Cardiac muscle cell (in vitro differentiated cells and primary cell): ENCODE measurements at regions not wholly inside any gene's neighbourhood (a gene's known extent, or its start where the extent isn't known, plus 50 kb on each side); places are given as distances from the start of the nearest gene placed in this dataset.

Source experiments
- DNase-seq, 2 donors: peaks; one replicate each; pipeline versions ENCODE4 v3.0.0 to v3.0.0-alpha.2; 2010 to 2017; ENCODE audit warnings: low read depth in 1 of 2, low spot score in 1 of 2
- H3K27ac ChIP-seq: fragments of 200-600 bp; sonication (generic); 2 replicates; pipeline ENCODE4 v1.5.1; 2016
- H3K27me3 ChIP-seq: fragments of 200-600 bp; sonication (generic); 2 replicates; pipeline ENCODE4 v1.6.0; 2016; ENCODE audit warnings: control low read depth
- H3K36me3 ChIP-seq: fragments of 200-600 bp; sonication (generic); 2 replicates; pipeline ENCODE4 v1.5.1; 2016; ENCODE audit warnings: control low read depth
- H3K4me1 ChIP-seq: fragments of 200-600 bp; sonication (generic); 2 replicates; pipeline ENCODE4 v1.8.1; 2017; ENCODE audit warnings: low read depth, mild to moderate bottlenecking, mixed run types
- H3K4me3 ChIP-seq: fragments of 200-600 bp; sonication (generic); 2 replicates; pipeline ENCODE4 v1.5.1; 2016; ENCODE audit warnings: mild to moderate bottlenecking
- H3K9me3 ChIP-seq: fragments of 200-600 bp; sonication (generic); 2 replicates; pipeline ENCODE4 v1.5.1; 2017; ENCODE audit warnings: low read depth, mild to moderate bottlenecking, control low read depth
- TF ChIP-seq, protein P1 (sequence below): IDR thresholded peaks from 2 replicates; pipeline ENCODE4 v1.5.1; 2012; ENCODE audit warnings: low read depth, mild to moderate bottlenecking, low read length

DNA sequence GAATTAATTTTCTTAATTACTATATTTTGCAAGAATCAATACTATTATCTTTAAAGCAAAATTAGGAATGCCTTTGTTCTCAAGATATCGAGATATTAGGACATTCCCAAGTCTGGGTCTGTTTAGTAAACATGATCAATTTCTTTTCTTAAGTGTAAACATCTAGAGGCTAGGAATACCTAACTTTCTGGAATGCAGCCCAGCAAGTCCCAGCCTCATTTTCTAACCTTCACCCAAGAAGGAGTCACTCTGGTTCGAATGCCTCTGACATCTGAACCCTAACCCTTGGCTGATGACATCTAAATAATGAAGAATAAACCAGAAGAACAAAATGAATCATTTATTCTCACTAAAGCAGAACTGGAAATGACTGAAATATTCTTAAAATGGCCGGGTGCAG lies 297.5 kb upstream of the IRX3 start:
- H3K4me1 ChIP-seq: peaks cover 8% of the 10 kb centered on the region
- H3K27me3 ChIP-seq: no peaks in the 10 kb centered on the region
- H3K9me3 ChIP-seq: no peaks in the 10 kb centered on the region
- H3K36me3 ChIP-seq: no peaks in the 10 kb centered on the region
- DNase-seq: no peak
- H3K27ac ChIP-seq: no peak overlapping the region
- TF ChIP-seq, protein P1, sequence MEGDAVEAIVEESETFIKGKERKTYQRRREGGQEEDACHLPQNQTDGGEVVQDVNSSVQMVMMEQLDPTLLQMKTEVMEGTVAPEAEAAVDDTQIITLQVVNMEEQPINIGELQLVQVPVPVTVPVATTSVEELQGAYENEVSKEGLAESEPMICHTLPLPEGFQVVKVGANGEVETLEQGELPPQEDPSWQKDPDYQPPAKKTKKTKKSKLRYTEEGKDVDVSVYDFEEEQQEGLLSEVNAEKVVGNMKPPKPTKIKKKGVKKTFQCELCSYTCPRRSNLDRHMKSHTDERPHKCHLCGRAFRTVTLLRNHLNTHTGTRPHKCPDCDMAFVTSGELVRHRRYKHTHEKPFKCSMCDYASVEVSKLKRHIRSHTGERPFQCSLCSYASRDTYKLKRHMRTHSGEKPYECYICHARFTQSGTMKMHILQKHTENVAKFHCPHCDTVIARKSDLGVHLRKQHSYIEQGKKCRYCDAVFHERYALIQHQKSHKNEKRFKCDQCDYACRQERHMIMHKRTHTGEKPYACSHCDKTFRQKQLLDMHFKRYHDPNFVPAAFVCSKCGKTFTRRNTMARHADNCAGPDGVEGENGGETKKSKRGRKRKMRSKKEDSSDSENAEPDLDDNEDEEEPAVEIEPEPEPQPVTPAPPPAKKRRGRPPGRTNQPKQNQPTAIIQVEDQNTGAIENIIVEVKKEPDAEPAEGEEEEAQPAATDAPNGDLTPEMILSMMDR: no peak
- no peak overlapping the region for H3K4me3 ChIP-seq

DNA sequence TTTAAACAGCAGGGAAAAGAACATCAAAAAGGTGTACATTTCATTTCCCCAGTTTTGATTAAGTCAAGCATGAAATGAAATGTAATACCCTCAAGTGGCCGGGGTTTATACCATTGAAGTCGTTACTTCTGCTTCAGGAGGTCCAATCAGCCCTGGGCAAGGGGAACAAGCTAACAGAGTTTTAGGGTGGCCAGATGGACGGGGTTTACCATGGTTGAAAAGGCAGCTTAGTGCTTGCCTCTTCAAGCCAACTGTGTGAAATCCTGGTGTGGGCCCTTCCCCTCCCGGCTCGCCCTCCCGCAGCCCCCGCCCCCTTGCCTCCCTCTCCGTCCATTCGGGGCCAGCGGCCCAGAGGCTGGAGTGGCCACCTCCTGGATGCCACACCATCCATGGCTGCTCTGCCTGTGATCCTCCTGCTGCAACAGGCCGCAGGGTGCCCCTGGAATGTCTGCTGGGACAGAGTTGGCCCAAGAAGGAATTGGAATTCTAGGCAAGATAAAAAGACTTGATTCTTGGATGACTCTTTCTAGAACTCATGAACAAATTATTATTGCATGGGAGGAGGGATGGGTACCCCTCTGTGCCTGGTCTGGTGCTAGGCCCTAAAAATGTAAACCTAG lies 296.2 kb upstream of the IRX3 start:
- Histone ChIP-seq H3K36me3 (no peaks in the 10 kb centered on the region), H3K9me3 (no peaks in the 10 kb centered on the region), H3K27me3 (no peaks in the 10 kb centered on the region), H3K4me1 (peaks cover 11% of the 10 kb centered on the region), H3K27ac (no peak overlapping the region), H3K4me3 (no peak overlapping the region)
- no peak for DNase-seq
- TF ChIP-seq, protein P1: no peak

DNA sequence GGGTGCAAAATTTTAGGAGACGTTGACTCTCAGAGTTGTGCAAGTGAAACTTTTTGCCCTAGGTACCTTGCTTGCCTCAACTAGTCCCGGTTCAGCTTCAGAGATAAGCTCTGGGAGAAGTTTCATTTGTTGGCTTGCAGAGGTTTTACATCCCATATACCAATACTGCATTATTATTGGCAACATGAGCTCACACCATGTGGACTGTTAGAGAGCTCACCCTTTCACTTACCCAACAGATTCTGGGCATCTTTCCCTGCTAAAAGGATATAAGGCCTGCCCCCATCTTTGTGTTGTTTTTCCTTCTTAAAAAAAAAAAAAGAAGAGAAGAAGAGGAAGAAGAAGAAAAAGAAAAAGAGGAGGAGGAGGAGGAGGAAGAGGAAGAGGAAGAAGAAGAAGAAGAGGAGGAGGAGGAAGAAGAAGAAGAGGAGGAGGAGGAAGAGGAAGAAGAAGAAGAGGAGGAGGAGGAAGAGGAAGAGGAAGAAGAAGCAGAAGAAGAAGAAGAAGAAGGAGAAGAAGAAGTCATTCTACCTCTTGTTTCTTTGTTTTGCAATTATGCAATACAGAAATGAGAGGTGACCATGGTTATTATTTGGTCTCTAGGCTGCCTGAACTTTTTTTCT lies 292.6 kb upstream of the IRX3 start:
- Histone ChIP-seq H3K27ac (no peak overlapping the region), H3K4me1 (peaks cover 18% of the 10 kb centered on the region), H3K9me3 (no peaks in the 10 kb centered on the region), H3K4me3 (no peak overlapping the region), H3K36me3 (no peaks in the 10 kb centered on the region), H3K27me3 (no peaks in the 10 kb centered on the region)
- DNase-seq: no peak
- TF ChIP-seq, protein P1: no peak

DNA sequence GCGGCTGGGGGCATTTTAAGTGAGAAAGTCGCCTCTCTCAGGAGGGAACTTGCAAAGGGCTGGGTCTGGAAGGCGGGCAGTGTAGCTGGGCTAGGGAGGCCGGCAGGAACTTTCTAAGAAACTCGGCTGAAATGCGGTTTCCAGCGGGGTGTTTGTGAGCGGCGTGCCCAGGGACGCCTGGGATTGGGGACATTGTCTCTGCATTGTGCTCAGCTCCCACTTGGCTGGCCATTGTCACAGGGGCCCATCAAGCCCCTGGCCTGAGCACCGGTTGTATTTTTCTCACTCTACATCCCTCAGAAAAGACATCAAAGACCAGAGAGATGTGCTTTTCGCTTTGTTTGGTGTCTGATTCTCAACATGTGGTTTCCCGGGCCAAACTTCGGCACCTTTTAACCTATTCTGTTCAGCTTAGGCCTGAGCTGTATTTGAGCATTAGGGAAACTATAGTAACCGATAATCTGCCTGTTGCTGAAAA lies 291.1 kb upstream of the IRX3 start:
- Histone ChIP-seq H3K4me3 (no peak overlapping the region), H3K27me3 (no peaks in the 10 kb centered on the region), H3K27ac (no peak overlapping the region), H3K4me1 (peaks cover 18% of the 10 kb centered on the region), H3K36me3 (no peaks in the 10 kb centered on the region), H3K9me3 (no peaks in the 10 kb centered on the region)
- DNase-seq: no peak
- TF ChIP-seq, protein P1: no peak

DNA sequence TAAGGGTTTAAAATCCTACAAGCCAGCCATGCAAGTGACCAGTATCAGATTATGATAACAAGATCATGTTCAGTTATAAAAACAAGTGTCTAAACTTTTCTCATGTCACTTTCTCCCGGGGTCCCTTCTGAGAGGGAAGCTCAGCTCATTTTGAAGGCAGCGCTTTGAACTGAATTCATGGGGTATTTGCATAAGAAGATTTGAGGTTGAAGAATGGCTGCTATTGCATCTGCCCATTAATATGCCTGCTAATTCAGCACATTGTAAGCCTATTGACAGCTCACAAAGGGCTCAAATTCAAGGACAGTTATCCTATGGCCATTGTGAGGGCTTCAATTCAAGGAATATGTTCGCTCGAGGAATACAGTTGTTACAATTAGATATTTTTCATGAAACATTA lies 290.2 kb upstream of the IRX3 start:
- peaks cover 18% of the 10 kb centered on the region for H3K4me1 ChIP-seq
- no peaks in the 10 kb centered on the region for H3K36me3 ChIP-seq
- TF ChIP-seq, protein P1: no peak
- DNase-seq: no peak
- no peaks in the 10 kb centered on the region for H3K27me3 ChIP-seq
- H3K4me3 ChIP-seq: no peak overlapping the region
- H3K9me3 ChIP-seq: no peaks in the 10 kb centered on the region
- H3K27ac ChIP-seq: peak overlapping the region; percentile 3
